A673 (cell line): ENCODE measurements at regions not wholly inside any gene's neighbourhood (a gene's known extent, or its start where the extent isn't known, plus 50 kb on each side); places are given as distances from the start of the nearest gene placed in this dataset.

Source experiments
- BruUV-seq: library from RNA; stranded (reverse); fragments of 400-500 nt; replicated peaks from 2 replicates; lab custom pipeline; 2021; lab: Mats Ljungman, UMichigan
- CTCF ChIA-PET: fragments of 300-600 bp; sonication (Branson Sonifier 250); formaldehyde crosslinking; loops from one replicate; lab custom pipeline; 2022; ENCODE audit warnings: antibody characterized with exemption; lab: Charles Lee
- POLR2A ChIA-PET: fragments of 300-600 bp; sonication (Branson Sonifier 250); formaldehyde crosslinking; loops from one replicate; lab custom pipeline; 2022; ENCODE audit warnings: antibody characterized with exemption; ENCODE audit not compliant: low non-redundant PET; lab: Charles Lee
- DNase-seq: peaks from one replicate; pipeline ENCODE4 v3.0.0-alpha.2; 2015; ENCODE audit warnings: low spot score
- H3K27ac ChIP-seq: fragments of 200-600 bp; sonication (generic); 2 replicates; pipeline ENCODE4 v1.5.1; 2016; ENCODE audit warnings: mixed run types, low read depth, mild to moderate bottlenecking, mixed read lengths, antibody characterized with exemption, low read length; ENCODE audit not compliant: poor library complexity, severe bottlenecking
- H3K27me3 ChIP-seq: fragments of 200-600 bp; sonication (generic); replicated peaks from 2 replicates; pipeline ENCODE4 v1.6.1; 2017; ENCODE audit warnings: mixed run types, low read depth, mild to moderate bottlenecking, mixed read lengths, antibody characterized with exemption, low read length; ENCODE audit not compliant: insufficient read depth, poor library complexity
- H3K36me3 ChIP-seq: fragments of 200-600 bp; sonication (generic); 2 replicates; pipeline ENCODE4 v1.6.1; 2016; ENCODE audit warnings: mixed run types, mild to moderate bottlenecking, mixed read lengths, antibody characterized with exemption, low read length; ENCODE audit not compliant: insufficient read depth, poor library complexity, severe bottlenecking
- H3K4me1 ChIP-seq: fragments of 200-600 bp; sonication (generic); 2 replicates; pipeline ENCODE4 v1.6.1; 2017; ENCODE audit warnings: mixed run types, mild to moderate bottlenecking, mixed read lengths, antibody characterized with exemption, low read length; ENCODE audit not compliant: insufficient read depth, poor library complexity, severe bottlenecking
- H3K4me3 ChIP-seq: fragments of 200-600 bp; sonication (generic); 2 replicates; pipeline ENCODE4 v1.5.1; 2016; ENCODE audit warnings: low read depth, mixed run types, mild to moderate bottlenecking, mixed read lengths, low read length; ENCODE audit not compliant: poor library complexity, severe bottlenecking
- H3K9me3 ChIP-seq: fragments of 200-600 bp; sonication (generic); 2 replicates; pipeline ENCODE4 v1.6.1; 2016; ENCODE audit warnings: mixed run types, low read depth, mild to moderate bottlenecking, mixed read lengths, antibody characterized with exemption, low read length; ENCODE audit not compliant: poor library complexity, severe bottlenecking
- CTCF ChIP-seq: fragments of 300-800, 200-600 bp; sonication (generic); conservative IDR thresholded peaks from 2 replicates; pipeline ENCODE4 v1.5.1; 2017; ENCODE audit warnings: low read depth, mild to moderate bottlenecking, antibody characterized with exemption, low read length, moderate library complexity, mixed read lengths
- EZH2 ChIP-seq: fragments of 200-600 bp; sonication (generic); IDR thresholded peaks from 2 replicates; pipeline ENCODE4 v1.6.1; 2017; ENCODE audit warnings: borderline replicate concordance, low read depth, mild to moderate bottlenecking, mixed read lengths, antibody characterized with exemption, low read length; ENCODE audit not compliant: poor library complexity, severe bottlenecking
- intact Hi-C: fragments of 100-400 bp; cut with micrococcal nuclease; formaldehyde crosslinking; loops from one replicate; pipeline ENCODE4 v1.10.0; 2022; ENCODE audit not compliant: unreplicated experiment

- POLR2A ChIA-PET: interaction anchor here (0.6 kb wide), 1 partner anchor 252 kb away, joined by 11 read pairs; no protein-coding TSS in a partner anchor
- CTCF ChIA-PET: no interaction called here
- BruUV-seq: no TSS peak
Measured at GRCh38 chr6:44676826-44677433, 289.4 kb downstream of the CDC5L start.

GRCh38 chr6:44678252-44678935 lies 290.9 kb downstream of the CDC5L start:
- Histone ChIP-seq H3K36me3 (no peaks in the 10 kb centered on the region), H3K27me3 (no peaks in the 10 kb centered on the region), H3K4me3 (no peak overlapping the region), H3K9me3 (no peaks in the 10 kb centered on the region), H3K27ac (no peak overlapping the region), H3K4me1 (no peaks in the 10 kb centered on the region)
- intact Hi-C loops: no loop called here
- BruUV-seq: no TSS peak
- no peak for DNase-seq
- ChIA-PET POLR2A (no interaction called here), CTCF (no interaction called here)
- TF ChIP-seq EZH2 (no peak), CTCF (no peak)

More at GRCh38 chr6:44676826-44677433, 289.4 kb downstream of the CDC5L start:
- TF ChIP-seq CTCF: no peak
- no peak for TF ChIP-seq EZH2
- Histone ChIP-seq H3K9me3 (no peaks in the 10 kb centered on the region), H3K4me3 (no peak overlapping the region), H3K27me3 (no peaks in the 10 kb centered on the region), H3K4me1 (no peaks in the 10 kb centered on the region), H3K36me3 (no peaks in the 10 kb centered on the region), H3K27ac (no peak overlapping the region)
- DNase-seq: no peak
- intact Hi-C loops: no loop called here

GRCh38 chr6:44679438-44680201 lies 292.1 kb downstream of the CDC5L start:
- Histone ChIP-seq H3K4me1 (no peaks in the 10 kb centered on the region), H3K4me3 (no peak overlapping the region), H3K27me3 (no peaks in the 10 kb centered on the region), H3K27ac (no peak overlapping the region), H3K9me3 (no peaks in the 10 kb centered on the region), H3K36me3 (no peaks in the 10 kb centered on the region)
- intact Hi-C loops: no loop called here
- no TSS peak for BruUV-seq
- CTCF ChIA-PET: no interaction called here
- POLR2A ChIA-PET: no interaction called here
- DNase-seq: no peak
- TF ChIP-seq CTCF (no peak), EZH2 (no peak)
